SIG-M5 treated with dmso at 0.1 percent for 504 hours (cell line): ENCODE measurements at regions not wholly inside any gene's neighbourhood (a gene's known extent, or its start where the extent isn't known, plus 50 kb on each side); places are given as distances from the start of the nearest gene placed in this dataset.
"Not testable (repeated sequence)": the region's sequence is repeated elsewhere in the genome, so short reads cannot be mapped to it uniquely, and the experiment has no call there.

Source experiments
- DNase-seq: peaks from one replicate; lab custom pipeline; 2025; ENCODE audit not compliant: unreplicated experiment; lab: John Stamatoyannopoulos, UW

GRCh38 chr2:17199741-17200140, 318.5 kb downstream of the RAD51AP2 start:
- DNase-seq = no peak

- DNase-seq = no peak
These were observed 321.9 kb downstream of the RAD51AP2 start for GRCh38 chr2:17196380-17196779.

- no peak for DNase-seq
These were observed 323.2 kb downstream of the RAD51AP2 start for GRCh38 chr2:17195016-17195415.

GRCh38 chr2:17194083-17194482, 324.2 kb downstream of the RAD51AP2 start:
- no peak for DNase-seq

- DNase-seq = not testable (repeated sequence)
These were observed 324.8 kb downstream of the RAD51AP2 start for GRCh38 chr2:17193433-17193890.

- DNase-seq = no peak
These were observed 327.0 kb downstream of the RAD51AP2 start for GRCh38 chr2:17191223-17191622.

GRCh38 chr2:17190527-17190926, 327.7 kb downstream of the RAD51AP2 start:
- no peak for DNase-seq

GRCh38 chr2:17188721-17189120, 329.5 kb downstream of the RAD51AP2 start:
- no peak for DNase-seq

GRCh38 chr2:17184512-17184911, 333.7 kb downstream of the RAD51AP2 start:
- no peak for DNase-seq

- DNase-seq = no peak
These were observed 335.8 kb downstream of the RAD51AP2 start for GRCh38 chr2:17182399-17182798.

GRCh38 chr2:17181051-17181752, 337.0 kb downstream of the RAD51AP2 start:
- no peak for DNase-seq

- DNase-seq = no peak
These were observed 339.0 kb downstream of the RAD51AP2 start for GRCh38 chr2:17179145-17179808.

GRCh38 chr2:17177088-17177487, 341.2 kb downstream of the RAD51AP2 start:
- DNase-seq = no peak

GRCh38 chr2:17171446-17172049, 346.7 kb downstream of the RAD51AP2 start:
- no peak for DNase-seq

- DNase-seq = no peak
These were observed 351.7 kb downstream of the RAD51AP2 start for GRCh38 chr2:17166506-17166905.

GRCh38 chr2:17164550-17164949, 353.7 kb downstream of the RAD51AP2 start:
- no peak for DNase-seq

- DNase-seq = no peak
These were observed 354.6 kb downstream of the RAD51AP2 start for GRCh38 chr2:17163638-17164037.

GRCh38 chr2:17162713-17163112, 355.5 kb downstream of the RAD51AP2 start:
- DNase-seq = no peak

- DNase-seq = no peak
These were observed 357.6 kb downstream of the RAD51AP2 start for GRCh38 chr2:17160594-17160993.

- DNase-seq = no peak
These were observed 362.2 kb downstream of the RAD51AP2 start for GRCh38 chr2:17156086-17156485.

GRCh38 chr2:17149945-17150344, 368.3 kb downstream of the RAD51AP2 start:
- DNase-seq = no peak
